CD4-positive, alpha-beta T cell (primary cell): ENCODE measurements at regions not wholly inside any gene's neighbourhood (a gene's known extent, or its start where the extent isn't known, plus 50 kb on each side); places are given as distances from the start of the nearest gene placed in this dataset.

Source experiments
- ATAC-seq: fragments of 200-7000 bp; cut with Tn5 transposase; one replicate; pipeline ENCODE4 v1.10.0; 2022; ENCODE audit warnings: mild to moderate bottlenecking; ENCODE audit not compliant: poor library complexity
- CTCF ChIA-PET: fragments of 350-600 bp; sonication (Branson Sonifier 250); formaldehyde crosslinking; loops from one replicate; lab custom pipeline; 2021; ENCODE audit warnings: antibody characterized with exemption, inconsistent platforms; lab: Charles Lee
- POLR2A ChIA-PET: fragments of 350-600 bp; sonication (Branson Sonifier 250); formaldehyde crosslinking; loops from one replicate; lab custom pipeline; 2021; ENCODE audit warnings: antibody characterized with exemption, inconsistent platforms; lab: Charles Lee
- DNase-seq, 14 experiments: peaks; one replicate each; pipeline ENCODE4 v3.0.0-alpha.2; 2013 to 2020; ENCODE audit warnings: mixed read lengths in 2 of 14
- H3K27ac ChIP-seq, 2 donors: one replicate each; pipeline versions ENCODE4 v1.5.1 to v1.7.0; 2013; ENCODE audit warnings: low read length in 2 of 2, low read depth in 1 of 2, mild to moderate bottlenecking in 1 of 2
- H3K27me3 ChIP-seq, 2 experiments: 1 replicate in 1 of 2; 2 replicates in 1 of 2; pipeline versions ENCODE4 v1.6.1 to v1.7.0; 2013; ENCODE audit warnings: low read length in 2 of 2, control low read depth in 1 of 2, mild to moderate bottlenecking in 1 of 2, moderate library complexity in 1 of 2; ENCODE audit not compliant: insufficient read depth in 2 of 2, control insufficient read depth in 1 of 2
- H3K36me3 ChIP-seq: one replicate; pipeline ENCODE4 v1.6.1; 2013; ENCODE audit warnings: low read length, control low read depth; ENCODE audit not compliant: insufficient read depth
- H3K4me1 ChIP-seq: one replicate; pipeline ENCODE4 v1.6.1; 2013; ENCODE audit warnings: low read length, control low read depth; ENCODE audit not compliant: insufficient read depth
- H3K4me3 ChIP-seq: one replicate; pipeline ENCODE4 v1.5.1; 2013; ENCODE audit warnings: mild to moderate bottlenecking, low read length, moderate library complexity
- H3K9me3 ChIP-seq, 2 experiments: 1 replicate in 1 of 2; 2 replicates in 1 of 2; pipeline versions ENCODE4 v1.6.1 to v1.7.0; 2013; ENCODE audit warnings: low read length in 2 of 2, mild to moderate bottlenecking in 2 of 2, control low read depth in 1 of 2, moderate library complexity in 1 of 2; ENCODE audit not compliant: control insufficient read depth in 1 of 2, insufficient read depth in 1 of 2
- H3K27ac Mint-ChIP-seq: one replicate; pipeline ENCODE4 v1.8.0; 2020; ENCODE audit warnings: mixed read lengths
- H3K27me3 Mint-ChIP-seq: one replicate; pipeline ENCODE4 v1.8.0; 2021; ENCODE audit warnings: mixed read lengths
- H3K36me3 Mint-ChIP-seq: one replicate; pipeline ENCODE4 v1.8.0; 2021; ENCODE audit warnings: low read depth, mixed read lengths
- H3K4me1 Mint-ChIP-seq: one replicate; pipeline ENCODE4 v1.8.0; 2021; ENCODE audit warnings: low read depth, mixed read lengths
- H3K4me3 Mint-ChIP-seq: one replicate; pipeline ENCODE4 v1.8.0; 2020; ENCODE audit warnings: mild to moderate bottlenecking, mixed read lengths
- H3K9me3 Mint-ChIP-seq: one replicate; pipeline ENCODE4 v1.8.0; 2020; ENCODE audit warnings: mixed read lengths
- intact Hi-C, 2 experiments: fragments of 100-400 bp; cut with DNase I in 1 of 2; cut with micrococcal nuclease in 1 of 2; formaldehyde crosslinking; loops; one replicate each; pipeline versions ENCODE4 v1.15.1 to v1.9.0; 2023 to 2025; cut with DNase I, micrococcal nuclease
- TF ChIP-seq, protein P1 (sequence below): fragments of 200-600 bp; IDR thresholded peaks from one replicate; pipeline ENCODE4 v1.8.0; 2022; ENCODE audit warnings: antibody characterized with exemption, mild to moderate bottlenecking

DNA sequence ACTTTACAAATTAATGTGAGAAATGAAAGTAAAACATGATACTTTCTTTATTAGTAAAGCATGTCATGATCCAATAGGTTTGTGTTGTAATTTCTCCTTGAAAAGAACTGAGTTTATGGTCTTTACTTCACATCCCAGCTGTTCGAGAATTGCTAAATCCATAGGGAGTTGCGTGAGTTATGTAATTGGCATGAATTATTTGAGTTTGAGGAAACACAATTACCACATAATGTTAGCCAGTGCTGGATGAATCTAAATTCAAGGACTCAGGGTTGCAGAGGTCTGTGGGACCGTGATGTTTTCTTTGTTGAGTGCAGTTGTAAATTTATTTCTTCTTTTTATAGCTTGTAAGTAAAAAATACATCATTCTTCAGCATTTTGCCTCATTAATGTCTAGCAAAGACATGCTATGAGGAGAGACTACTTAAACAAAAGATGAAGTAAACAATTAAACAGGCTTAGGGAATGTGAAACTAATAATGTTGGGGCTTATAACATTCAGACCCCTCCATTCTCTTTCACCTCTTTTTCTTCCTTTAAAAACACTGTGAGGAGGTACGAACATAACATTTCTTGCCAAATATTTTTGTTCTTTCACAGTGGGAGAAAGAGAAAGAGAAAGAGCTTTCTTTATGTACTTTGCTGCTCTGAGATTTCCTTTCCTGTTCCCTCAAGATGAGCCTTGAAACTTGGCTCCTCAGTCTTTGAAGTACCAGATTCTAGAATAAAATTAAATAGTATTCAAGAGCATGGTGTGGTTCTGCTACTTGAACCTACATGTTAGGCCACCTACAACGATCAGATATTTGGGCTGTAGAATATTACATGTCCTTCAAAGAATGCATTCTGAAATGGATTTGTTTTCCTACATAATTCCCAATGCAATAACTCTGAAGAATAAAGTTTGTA is 159.6 kb upstream of the ANK2 start:
- Mint-ChIP-seq H3K4me3 (no peak overlapping the region), H3K9me3 (no peaks in the 10 kb centered on the region), H3K36me3 (no peaks in the 10 kb centered on the region), H3K27me3 (peaks cover 10% of the 10 kb centered on the region), H3K27ac (no peak overlapping the region), H3K4me1 (no peaks in the 10 kb centered on the region)
- ChIA-PET POLR2A (no interaction called here), CTCF (no interaction called here)
- no peak for ATAC-seq
- H3K9me3 ChIP-seq: no peaks in the 10 kb centered on the region
- H3K4me3 ChIP-seq: no peak overlapping the region
- H3K27ac ChIP-seq: no peak overlapping the region
- H3K4me1 ChIP-seq: no peaks in the 10 kb centered on the region
- H3K36me3 ChIP-seq: no peaks in the 10 kb centered on the region
- no peak for DNase-seq
- intact Hi-C loops: no loop called here
- H3K27me3 ChIP-seq: no peaks in the 10 kb centered on the region
- TF ChIP-seq, protein P1, sequence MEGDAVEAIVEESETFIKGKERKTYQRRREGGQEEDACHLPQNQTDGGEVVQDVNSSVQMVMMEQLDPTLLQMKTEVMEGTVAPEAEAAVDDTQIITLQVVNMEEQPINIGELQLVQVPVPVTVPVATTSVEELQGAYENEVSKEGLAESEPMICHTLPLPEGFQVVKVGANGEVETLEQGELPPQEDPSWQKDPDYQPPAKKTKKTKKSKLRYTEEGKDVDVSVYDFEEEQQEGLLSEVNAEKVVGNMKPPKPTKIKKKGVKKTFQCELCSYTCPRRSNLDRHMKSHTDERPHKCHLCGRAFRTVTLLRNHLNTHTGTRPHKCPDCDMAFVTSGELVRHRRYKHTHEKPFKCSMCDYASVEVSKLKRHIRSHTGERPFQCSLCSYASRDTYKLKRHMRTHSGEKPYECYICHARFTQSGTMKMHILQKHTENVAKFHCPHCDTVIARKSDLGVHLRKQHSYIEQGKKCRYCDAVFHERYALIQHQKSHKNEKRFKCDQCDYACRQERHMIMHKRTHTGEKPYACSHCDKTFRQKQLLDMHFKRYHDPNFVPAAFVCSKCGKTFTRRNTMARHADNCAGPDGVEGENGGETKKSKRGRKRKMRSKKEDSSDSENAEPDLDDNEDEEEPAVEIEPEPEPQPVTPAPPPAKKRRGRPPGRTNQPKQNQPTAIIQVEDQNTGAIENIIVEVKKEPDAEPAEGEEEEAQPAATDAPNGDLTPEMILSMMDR: no peak

DNA sequence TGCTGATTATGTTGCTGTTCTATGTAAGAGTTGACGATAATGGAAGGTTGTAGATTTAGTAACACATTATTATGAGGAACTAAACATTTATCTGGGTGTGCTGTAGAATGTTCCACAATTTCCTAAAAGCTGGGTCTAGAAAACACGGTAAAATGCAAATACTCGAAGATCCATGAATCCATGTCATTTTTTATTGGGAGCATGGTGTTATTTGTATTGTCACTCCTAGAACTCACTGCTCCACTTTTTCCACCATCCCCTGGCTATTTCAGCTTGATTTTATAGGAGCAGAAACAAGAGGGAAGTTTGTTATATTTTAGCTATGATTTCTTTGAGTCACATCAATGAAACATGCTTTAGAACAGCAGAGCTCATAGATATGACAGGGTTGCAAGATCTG is 155.0 kb upstream of the ANK2 start:
- no peaks in the 10 kb centered on the region for H3K36me3 Mint-ChIP-seq
- ATAC-seq: no peak
- intact Hi-C loops: no loop called here
- H3K9me3 Mint-ChIP-seq: no peaks in the 10 kb centered on the region
- DNase-seq: no peak
- ChIA-PET POLR2A (no interaction called here), CTCF (no interaction called here)
- peaks cover 21% of the 10 kb centered on the region for H3K27me3 Mint-ChIP-seq
- H3K27me3 ChIP-seq: no peaks in the 10 kb centered on the region
- H3K4me1 ChIP-seq: no peaks in the 10 kb centered on the region
- TF ChIP-seq, protein P1: no peak
- H3K4me3 ChIP-seq: no peak overlapping the region
- no peaks in the 10 kb centered on the region for H3K4me1 Mint-ChIP-seq
- no peak overlapping the region for H3K27ac Mint-ChIP-seq
- H3K9me3 ChIP-seq: no peaks in the 10 kb centered on the region
- H3K36me3 ChIP-seq: no peaks in the 10 kb centered on the region
- no peak overlapping the region for H3K27ac ChIP-seq
- H3K4me3 Mint-ChIP-seq: no peak overlapping the region

GRCh38 chr4:112894951-112895350 is 154.5 kb upstream of the ANK2 start:
- Mint-ChIP-seq H3K4me1 (no peaks in the 10 kb centered on the region), H3K4me3 (no peak overlapping the region), H3K9me3 (no peaks in the 10 kb centered on the region), H3K27me3 (peaks cover 21% of the 10 kb centered on the region), H3K27ac (no peak overlapping the region), H3K36me3 (no peaks in the 10 kb centered on the region)
- no peak overlapping the region for H3K4me3 ChIP-seq
- H3K27ac ChIP-seq: no peak overlapping the region
- ATAC-seq (no peak), DNase-seq (no peak)
- ChIA-PET CTCF (no interaction called here), POLR2A (no interaction called here)
- no peaks in the 10 kb centered on the region for H3K27me3 ChIP-seq
- intact Hi-C loops: no loop called here
- no peaks in the 10 kb centered on the region for H3K9me3 ChIP-seq
- TF ChIP-seq, protein P1: no peak
- no peaks in the 10 kb centered on the region for H3K4me1 ChIP-seq
- no peaks in the 10 kb centered on the region for H3K36me3 ChIP-seq
